Embryonic facial prominence (tissue), 1 donor: ENCODE measurements at regions not wholly inside any gene's neighbourhood (a gene's known extent, or its start where the extent isn't known, plus 50 kb on each side); places are given as distances from the start of the nearest gene placed in this dataset.
"Not testable (repeated sequence)": the region's sequence is repeated elsewhere in the genome, so short reads cannot be mapped to it uniquely, and the experiment has no call there.

ENCODE experiments used
- DNase-seq: peaks from one replicate; pipeline ENCODE4 v3.0.0-alpha.2; 2016; ENCODE audit errors: extremely low spot score

DNA sequence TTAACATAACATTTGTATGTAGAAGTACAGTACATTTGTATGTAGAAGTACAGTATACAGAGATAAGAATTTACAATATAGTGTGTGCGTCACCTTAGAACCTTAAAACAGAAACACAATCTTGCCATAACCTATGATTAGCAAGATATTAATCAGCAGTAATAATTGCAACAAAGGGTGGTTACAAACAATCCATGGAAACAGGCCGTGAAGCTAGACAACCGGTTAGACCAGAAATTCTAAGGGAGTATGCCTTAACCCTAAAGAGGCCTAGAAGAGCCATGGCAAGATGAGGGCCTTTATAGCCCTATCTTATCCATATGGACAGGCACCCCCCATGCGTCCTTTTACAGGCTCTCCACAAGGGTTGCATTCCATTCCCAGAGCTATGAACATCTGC, 605.9 kb downstream of the KCNT2 start:
- not testable (repeated sequence) for DNase-seq

- DNase-seq = no peak
Observed at GRCh38 chr1:196001188-196001587, 607.1 kb downstream of the KCNT2 start.

DNA sequence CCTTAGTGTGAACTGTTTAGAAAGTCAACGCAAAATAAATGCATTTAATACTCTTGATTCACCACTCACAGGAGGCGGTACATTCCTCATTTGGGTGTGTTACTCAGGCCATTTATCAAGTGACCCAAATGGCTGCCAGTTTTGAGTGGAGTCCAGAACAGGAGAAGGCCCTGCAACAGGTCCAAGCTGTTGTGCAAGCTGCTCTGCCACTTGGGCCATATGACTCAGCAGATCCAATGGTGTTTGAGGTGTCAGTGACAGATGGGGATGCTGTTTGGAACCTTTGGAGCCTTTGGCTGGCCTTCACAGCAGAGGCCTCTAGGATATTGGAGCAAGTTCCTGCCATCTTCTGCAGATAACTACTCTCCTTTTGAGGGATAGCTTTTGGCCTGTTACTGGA, 609.2 kb downstream of the KCNT2 start:
- no peak for DNase-seq

DNA sequence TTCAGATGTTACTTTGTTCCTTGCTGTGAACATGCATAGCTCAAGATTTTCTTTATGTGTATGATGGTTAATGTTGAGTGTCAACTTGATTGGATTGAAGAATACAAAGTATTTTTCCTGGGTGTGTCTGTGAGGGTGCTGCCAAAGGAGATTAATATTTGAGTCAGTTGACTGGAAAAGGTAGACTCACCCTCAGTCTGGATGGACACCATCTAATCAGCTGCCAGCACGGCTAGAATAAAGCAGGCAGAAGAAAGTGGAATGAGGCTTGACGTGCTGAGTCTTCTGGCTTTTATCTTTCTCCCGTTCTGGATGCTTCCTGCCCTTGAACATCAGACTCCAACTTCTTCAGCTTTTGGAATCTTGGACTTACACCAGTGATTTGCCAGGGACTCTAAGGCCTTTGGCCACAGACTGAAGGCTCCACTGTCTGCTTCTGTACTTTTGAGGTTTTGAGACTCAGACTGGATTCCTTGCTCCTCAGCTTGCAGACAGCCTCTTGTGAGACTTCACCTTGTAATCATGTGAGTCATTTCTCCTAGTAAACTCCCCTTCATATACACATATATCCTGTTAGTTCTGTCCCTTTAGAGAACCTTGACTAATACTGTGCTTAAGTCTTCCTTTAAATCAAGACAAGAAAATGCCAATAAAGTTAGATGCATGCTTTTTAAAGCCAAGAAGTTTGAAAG, 626.6 kb downstream of the KCNT2 start:
- no peak for DNase-seq

GRCh38 chr1:195979646-195980045, 628.6 kb downstream of the KCNT2 start:
- DNase-seq = no peak

DNA sequence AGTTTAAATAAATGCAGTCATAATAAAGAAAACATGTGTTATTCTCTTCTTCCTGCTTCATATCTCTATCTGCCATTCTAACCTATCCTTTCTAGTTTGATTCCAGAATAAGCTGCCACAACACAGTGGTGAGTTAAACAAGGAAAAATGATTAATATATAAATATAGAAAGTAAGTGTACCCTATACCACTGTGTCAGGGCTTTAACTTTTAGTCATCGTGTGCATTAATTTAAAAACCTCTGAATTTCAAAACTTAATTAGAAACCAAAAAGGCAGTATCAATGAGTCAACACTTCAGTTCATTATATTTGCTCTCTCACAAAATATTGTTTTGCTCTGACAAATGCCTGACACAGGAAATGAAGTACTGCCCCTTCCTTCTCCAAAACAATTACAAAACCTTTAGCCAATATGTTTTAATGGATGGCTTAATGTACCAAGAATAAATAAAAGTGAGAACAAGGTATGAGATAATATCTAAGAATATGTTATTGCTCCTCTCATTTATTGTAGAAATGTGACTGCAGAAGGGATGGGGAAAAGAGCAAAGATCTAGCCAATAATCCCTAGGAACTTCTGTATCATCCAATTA, 634.8 kb downstream of the KCNT2 start:
- DNase-seq = no peak

- DNase-seq = no peak
Observed at GRCh38 chr1:195971589-195971988, 636.7 kb downstream of the KCNT2 start.

GRCh38 chr1:195970209-195970608, 638.0 kb downstream of the KCNT2 start:
- DNase-seq = no peak

DNA sequence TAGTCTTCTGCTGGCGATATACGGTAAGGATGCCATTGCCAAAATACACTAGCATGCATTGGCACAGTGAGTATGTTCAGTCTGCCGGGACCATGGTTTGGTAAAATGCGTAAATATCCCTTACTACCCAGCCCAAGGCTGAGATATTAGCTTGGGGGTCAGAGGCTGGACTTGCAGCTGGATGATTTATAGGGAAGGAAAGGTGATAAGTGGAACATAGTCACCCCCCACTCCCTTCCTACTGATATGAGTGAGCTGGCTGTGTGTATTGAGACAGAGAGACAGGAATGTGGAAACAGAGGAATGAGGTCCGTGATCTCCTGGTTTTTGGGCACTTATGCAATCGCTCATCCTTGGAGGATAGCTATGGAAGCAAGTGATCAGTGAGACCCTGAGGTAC, 642.8 kb downstream of the KCNT2 start:
- DNase-seq = no peak

DNA sequence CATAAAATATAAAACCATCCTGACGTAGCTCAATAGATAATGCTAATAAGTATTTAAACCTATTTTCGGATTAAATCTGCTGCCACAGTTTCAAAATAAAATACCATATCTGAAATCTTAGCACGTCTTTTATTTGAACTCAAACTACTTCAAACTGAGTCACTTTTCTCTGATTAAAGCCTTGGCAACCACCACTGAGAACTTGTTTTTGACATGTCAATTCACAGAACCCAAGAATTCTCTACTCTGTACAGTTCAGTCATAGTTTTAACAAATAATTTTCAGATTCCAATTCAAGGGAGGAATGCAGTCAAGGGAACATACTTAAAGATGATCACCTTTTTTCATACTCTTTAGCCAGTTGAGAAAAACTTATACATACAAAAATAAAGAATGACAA, 643.2 kb downstream of the KCNT2 start:
- DNase-seq = no peak

DNA sequence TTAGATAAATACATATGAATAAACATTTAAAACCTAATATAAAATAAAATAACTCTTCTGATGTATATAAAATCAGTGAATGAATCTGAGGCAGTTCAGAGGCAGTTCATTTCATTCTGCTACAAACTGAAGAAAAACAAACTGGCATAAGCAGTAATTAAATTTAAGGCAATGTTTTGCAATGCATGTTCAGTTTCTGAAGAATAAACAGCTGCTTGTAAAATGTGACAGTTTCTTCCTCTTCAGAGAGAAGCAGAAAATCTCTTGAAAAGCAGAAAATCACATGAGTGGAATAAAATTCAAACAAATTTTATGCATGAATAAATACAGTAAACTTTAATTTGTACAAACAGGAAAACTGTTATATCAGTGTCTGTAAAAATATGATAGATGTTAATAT, 643.7 kb downstream of the KCNT2 start:
- DNase-seq = no peak

- no peak for DNase-seq
Observed at GRCh38 chr1:195962051-195962450, 646.2 kb downstream of the KCNT2 start.

DNA sequence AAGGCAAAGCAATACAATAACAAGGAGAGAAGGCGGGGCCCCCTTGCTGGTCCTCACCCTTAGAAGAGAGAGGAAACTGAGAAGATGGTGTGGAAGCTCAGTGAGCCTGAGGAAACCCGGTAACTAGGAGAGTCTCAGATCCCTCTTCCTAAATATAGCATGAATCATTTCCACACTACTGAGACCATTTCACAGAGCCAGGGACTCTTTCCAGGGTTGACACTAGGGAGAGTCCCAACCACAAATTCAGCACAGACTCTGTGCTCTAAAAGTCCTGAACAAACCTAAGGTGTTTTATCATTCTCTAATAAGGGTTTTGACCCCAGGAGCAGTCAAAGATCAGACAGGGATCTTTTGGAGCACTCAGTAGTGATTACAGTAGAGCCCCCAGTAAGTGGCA, 647.7 kb downstream of the KCNT2 start:
- DNase-seq = no peak

GRCh38 chr1:195958131-195958530, 650.1 kb downstream of the KCNT2 start:
- peak; percentile 22 for DNase-seq

GRCh38 chr1:195956845-195957244, 651.4 kb downstream of the KCNT2 start:
- no peak for DNase-seq

- DNase-seq = no peak
Observed at GRCh38 chr1:195954848-195955247, 653.4 kb downstream of the KCNT2 start.

GRCh38 chr1:195951313-195951712, 656.9 kb downstream of the KCNT2 start:
- no peak for DNase-seq

DNA sequence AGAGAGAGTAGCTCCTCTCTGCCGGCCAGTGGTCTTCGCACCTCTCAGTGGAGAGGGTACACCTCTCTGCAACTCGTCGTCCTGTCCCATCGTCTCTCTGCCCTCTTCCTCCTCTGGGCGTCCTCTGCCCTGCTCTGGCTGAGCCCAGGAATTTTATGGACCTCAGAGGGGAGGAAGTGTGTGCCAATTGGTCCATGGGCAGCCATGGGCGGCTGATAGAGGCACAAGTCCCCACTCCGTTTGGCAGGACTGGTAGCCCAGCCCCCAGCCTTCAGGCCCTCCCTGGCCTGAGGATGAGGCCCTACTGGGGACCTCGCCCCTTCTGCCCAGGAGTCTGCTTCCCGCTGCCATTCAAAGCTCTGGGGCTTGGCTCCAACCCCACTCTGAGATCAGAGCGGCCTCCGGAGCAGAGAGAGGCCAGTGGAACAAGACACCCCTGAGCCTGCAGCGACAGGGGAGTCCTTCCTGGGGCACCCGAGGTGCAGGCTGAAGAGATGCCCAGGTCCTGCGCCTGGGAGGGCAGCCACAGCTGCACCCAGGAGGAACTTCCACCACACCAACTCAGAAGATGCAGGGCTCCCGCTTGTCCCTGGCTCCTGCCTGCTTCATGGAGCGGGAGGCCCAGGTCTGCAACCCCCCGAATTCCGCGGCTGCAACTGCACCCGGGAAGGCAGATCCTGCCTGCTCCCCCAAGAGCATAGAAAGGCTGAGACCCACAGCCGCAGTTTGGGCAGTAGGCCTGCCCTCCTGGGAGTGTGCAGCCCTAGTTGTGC, 659.9 kb downstream of the KCNT2 start:
- DNase-seq = no peak

DNA sequence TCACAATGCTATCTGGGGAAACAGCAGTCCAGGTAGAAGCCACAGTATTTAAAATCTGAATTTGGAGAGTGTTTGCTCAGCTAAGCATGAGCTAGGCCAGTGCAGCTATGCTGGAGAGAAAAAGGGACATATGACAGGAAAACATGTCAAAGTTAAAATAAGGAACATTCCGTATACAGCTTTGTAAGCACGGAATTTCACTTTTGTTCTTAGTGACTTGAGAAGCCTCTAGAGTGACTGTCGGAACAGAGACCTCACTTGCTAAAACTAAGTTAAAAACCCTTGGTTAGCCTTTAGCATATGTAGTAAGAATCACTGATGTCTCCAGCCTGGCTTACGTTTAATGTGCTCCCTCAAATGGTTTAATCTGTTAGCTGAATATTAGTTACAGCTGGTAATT, 661.7 kb downstream of the KCNT2 start:
- DNase-seq = no peak

GRCh38 chr1:195941795-195942194, 666.4 kb downstream of the KCNT2 start:
- DNase-seq = no peak

DNA sequence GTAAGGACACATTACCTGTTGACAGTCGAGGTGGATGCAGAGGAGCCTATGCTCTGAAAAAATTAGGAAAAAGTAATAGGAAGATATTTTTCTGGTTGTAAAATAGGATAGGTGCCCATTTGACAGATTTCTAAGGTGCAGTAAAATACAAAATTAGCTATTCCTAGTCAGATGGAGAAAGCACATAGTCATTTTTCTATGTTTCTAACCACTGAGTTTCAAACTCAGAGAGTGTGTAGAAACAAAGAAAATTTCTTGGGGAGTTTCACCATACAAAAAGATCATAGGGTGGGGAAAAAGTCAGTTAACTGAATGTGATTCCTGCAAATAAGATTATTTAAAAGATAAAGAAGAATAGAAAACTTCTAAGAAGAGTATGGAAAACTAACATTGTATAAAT, 666.9 kb downstream of the KCNT2 start:
- DNase-seq = no peak

- DNase-seq = no peak
Observed at GRCh38 chr1:195939844-195940243, 668.4 kb downstream of the KCNT2 start.
